ENCODE measurements at regions not wholly inside any gene's neighbourhood (a gene's known extent, or its start where the extent isn't known, plus 50 kb on each side); places are given as distances from the start of the nearest gene placed in this dataset.
A peak's percentile ranks its signal among the peaks of the same experiment; 100 is the strongest.

GRCh38 chr13:40456979-40457553 is 209.4 kb downstream of the FOXO1 start:
- CTCF ChIA-PET = interaction anchor here (0.8 to 1.1 kb wide), 2 partner anchors 28 to 225 kb away, joined by 3 to 4 read pairs; no protein-coding TSS in a partner anchor
- ATAC-seq = no peak
- intact Hi-C loops (cut with micrococcal nuclease) = no loop called here

GRCh38 chr13:40457929-40458719 is 208.3 kb downstream of the FOXO1 start:
- H3K27me3 Mint-ChIP-seq = peaks cover 0 to 3% (median 0%) of the 10 kb centered on the region in 5 donors
- no peak for ATAC-seq
- H3K4me1 Mint-ChIP-seq = peaks cover 3 to 17% (median 5%) of the 10 kb centered on the region in 7 donors
- Histone ChIP-seq H3K9me3 (ENCODE audit: control insufficient read depth in 2 of 3, low read length in 3 of 3) (no peaks in the 10 kb centered on the region), H3K4me3 (ENCODE audit: low read length) (no peak overlapping the region), H3K36me3 (ENCODE audit: control insufficient read depth in 2 of 3, insufficient read depth in 3 of 3, low read length in 3 of 3) (no peaks in the 10 kb centered on the region), H3K27me3 (ENCODE audit: control insufficient read depth in 2 of 2, insufficient read depth in 2 of 2, low read length in 2 of 2) (no peaks in the 10 kb centered on the region), H3K27ac (ENCODE audit: low read depth, low read length) (no peak overlapping the region), H3K4me1 (ENCODE audit: control insufficient read depth in 2 of 2, insufficient read depth in 2 of 2, low read length in 2 of 2) (peaks cover 0 to 3% of the 10 kb centered on the region in 2 donors)
- H3K36me3 Mint-ChIP-seq = peaks cover 0 to 4% (median 0%) of the 10 kb centered on the region in 5 donors
- intact Hi-C loops (cut with micrococcal nuclease) = no loop called here
- ChIA-PET CTCF (interaction anchor here (0.6 kb wide), 1 partner anchor 22 kb away, joined by 3 read pairs; no protein-coding TSS in a partner anchor), POLR2A (interaction anchor here (1.2 to 1.6 kb wide), 2 partner anchors 23 to 207 kb away, joined by 3 to 4 read pairs; no protein-coding TSS in a partner anchor)
- H3K27ac Mint-ChIP-seq = peak overlapping the region in 1 of 9 donors; percentile 41
- DNase-seq = no peak
- no peak overlapping the region for H3K4me3 Mint-ChIP-seq
- H3K9me3 Mint-ChIP-seq = no peaks in the 10 kb centered on the region

More at GRCh38 chr13:40456979-40457553, 209.4 kb downstream of the FOXO1 start:
- peaks cover 5 to 22% (median 10%) of the 10 kb centered on the region in 7 donors for H3K4me1 Mint-ChIP-seq
- POLR2A ChIA-PET = no interaction called here
- Histone ChIP-seq H3K9me3 (ENCODE audit: control insufficient read depth in 2 of 3, low read length in 3 of 3) (no peaks in the 10 kb centered on the region), H3K27me3 (ENCODE audit: control insufficient read depth in 2 of 2, insufficient read depth in 2 of 2, low read length in 2 of 2) (no peaks in the 10 kb centered on the region), H3K36me3 (ENCODE audit: control insufficient read depth in 2 of 3, insufficient read depth in 3 of 3, low read length in 3 of 3) (no peaks in the 10 kb centered on the region), H3K4me3 (ENCODE audit: low read length) (no peak overlapping the region), H3K27ac (ENCODE audit: low read depth, low read length) (no peak overlapping the region), H3K4me1 (ENCODE audit: control insufficient read depth in 2 of 2, insufficient read depth in 2 of 2, low read length in 2 of 2) (peaks cover 0 to 3% of the 10 kb centered on the region in 2 donors)
- H3K9me3 Mint-ChIP-seq = no peaks in the 10 kb centered on the region
- no peak overlapping the region for H3K4me3 Mint-ChIP-seq
- no peak for DNase-seq
- peaks cover 0 to 3% (median 0%) of the 10 kb centered on the region in 5 donors for H3K27me3 Mint-ChIP-seq
- peak overlapping the region in 2 of 9 donors; percentile 11 to 63 for H3K27ac Mint-ChIP-seq
- peaks cover 0 to 4% (median 0%) of the 10 kb centered on the region in 5 donors for H3K36me3 Mint-ChIP-seq

GRCh38 chr13:40458720-40458990 is 207.8 kb downstream of the FOXO1 start:
- no peak overlapping the region for H3K4me3 Mint-ChIP-seq
- peak overlapping the region in 1 of 9 donors; percentile 41 for H3K27ac Mint-ChIP-seq
- H3K27me3 Mint-ChIP-seq = peaks cover 0 to 3% (median 0%) of the 10 kb centered on the region in 5 donors
- H3K36me3 ChIP-seq (ENCODE audit: control insufficient read depth in 2 of 3, insufficient read depth in 3 of 3, low read length in 3 of 3) = no peaks in the 10 kb centered on the region
- CTCF ChIA-PET = no interaction called here
- H3K27me3 ChIP-seq (ENCODE audit: control insufficient read depth in 2 of 2, insufficient read depth in 2 of 2, low read length in 2 of 2) = no peaks in the 10 kb centered on the region
- H3K9me3 Mint-ChIP-seq = no peaks in the 10 kb centered on the region
- no peaks in the 10 kb centered on the region for H3K9me3 ChIP-seq (ENCODE audit: control insufficient read depth in 2 of 3, low read length in 3 of 3)
- DNase-seq = no peak
- POLR2A ChIA-PET = interaction anchor here (1.2 to 1.6 kb wide), 2 partner anchors 22 to 207 kb away, joined by 3 to 4 read pairs; no protein-coding TSS in a partner anchor
- H3K4me1 ChIP-seq (ENCODE audit: control insufficient read depth in 2 of 2, insufficient read depth in 2 of 2, low read length in 2 of 2) = no peaks in the 10 kb centered on the region
- ATAC-seq = no peak
- peaks cover 0 to 17% (median 3%) of the 10 kb centered on the region in 7 donors for H3K4me1 Mint-ChIP-seq
- H3K27ac ChIP-seq (ENCODE audit: low read depth, low read length) = no peak overlapping the region
- no peak overlapping the region for H3K4me3 ChIP-seq (ENCODE audit: low read length)
- H3K36me3 Mint-ChIP-seq = peaks cover 0 to 4% (median 0%) of the 10 kb centered on the region in 5 donors
- intact Hi-C loops (cut with micrococcal nuclease) = no loop called here

- H3K36me3 Mint-ChIP-seq = peaks cover 0 to 4% (median 0%) of the 10 kb centered on the region in 5 donors
- peaks cover 0 to 3% (median 0%) of the 10 kb centered on the region in 5 donors for H3K27me3 Mint-ChIP-seq
- ChIA-PET POLR2A (interaction anchor here (1.6 kb wide), 1 partner anchor 205 kb away, joined by 3 read pairs; no protein-coding TSS in a partner anchor), CTCF (interaction anchor here (0.6 to 0.7 kb wide), 2 partner anchors 192 to 196 kb away, joined by 5 to 6 read pairs; no protein-coding TSS in a partner anchor)
- Histone ChIP-seq H3K4me3 (ENCODE audit: low read length) (no peak overlapping the region), H3K36me3 (ENCODE audit: control insufficient read depth in 2 of 3, insufficient read depth in 3 of 3, low read length in 3 of 3) (no peaks in the 10 kb centered on the region), H3K27ac (ENCODE audit: low read depth, low read length) (no peak overlapping the region), H3K4me1 (ENCODE audit: control insufficient read depth in 2 of 2, insufficient read depth in 2 of 2, low read length in 2 of 2) (no peaks in the 10 kb centered on the region), H3K9me3 (ENCODE audit: control insufficient read depth in 2 of 3, low read length in 3 of 3) (no peaks in the 10 kb centered on the region), H3K27me3 (ENCODE audit: control insufficient read depth in 2 of 2, insufficient read depth in 2 of 2, low read length in 2 of 2) (no peaks in the 10 kb centered on the region)
- DNase-seq = no peak
- no peak for ATAC-seq
- intact Hi-C loops (cut with micrococcal nuclease) = no loop called here
- H3K27ac Mint-ChIP-seq = no peak overlapping the region
- H3K4me1 Mint-ChIP-seq = peaks cover 0 to 17% (median 3%) of the 10 kb centered on the region in 7 donors
- H3K9me3 Mint-ChIP-seq = no peaks in the 10 kb centered on the region
- H3K4me3 Mint-ChIP-seq = no peak overlapping the region
Observed at GRCh38 chr13:40460116-40460515, 206.3 kb downstream of the FOXO1 start.

- no peaks in the 10 kb centered on the region for H3K27me3 ChIP-seq (ENCODE audit: control insufficient read depth in 2 of 2, insufficient read depth in 2 of 2, low read length in 2 of 2)
- no peaks in the 10 kb centered on the region for H3K9me3 ChIP-seq (ENCODE audit: control insufficient read depth in 2 of 3, low read length in 3 of 3)
- no peak overlapping the region for H3K4me3 ChIP-seq (ENCODE audit: low read length)
- Mint-ChIP-seq H3K27ac (peak overlapping the region in 1 of 9 donors; percentile 23), H3K4me1 (peaks cover 0 to 16% (median 5%) of the 10 kb centered on the region in 7 donors), H3K9me3 (peaks cover 0 to 8% (median 0%) of the 10 kb centered on the region in 11 donors), H3K4me3 (no peak overlapping the region), H3K36me3 (peaks cover 0 to 11% (median 6%) of the 10 kb centered on the region in 5 donors), H3K27me3 (no peaks in the 10 kb centered on the region)
- CTCF ChIA-PET = no interaction called here
- no peaks in the 10 kb centered on the region for H3K4me1 ChIP-seq (ENCODE audit: control insufficient read depth in 2 of 2, insufficient read depth in 2 of 2, low read length in 2 of 2)
- POLR2A ChIA-PET = interaction anchor here (1.2 to 1.4 kb wide), 2 partner anchors 10 to 14 kb away, joined by 4 to 5 read pairs; no protein-coding TSS in a partner anchor
- no peaks in the 10 kb centered on the region for H3K36me3 ChIP-seq (ENCODE audit: control insufficient read depth in 2 of 3, insufficient read depth in 3 of 3, low read length in 3 of 3)
- H3K27ac ChIP-seq (ENCODE audit: low read depth, low read length) = no peak overlapping the region
- ATAC-seq (no peak), DNase-seq (no peak)
- intact Hi-C loops (cut with micrococcal nuclease) = no loop called here
Observed at GRCh38 chr13:40464337-40465014, 202.0 kb downstream of the FOXO1 start.

- intact Hi-C loops (cut with micrococcal nuclease) = no loop called here
- Histone ChIP-seq H3K27me3 (ENCODE audit: control insufficient read depth in 2 of 2, insufficient read depth in 2 of 2, low read length in 2 of 2) (no peaks in the 10 kb centered on the region), H3K4me3 (ENCODE audit: low read length) (no peak overlapping the region), H3K9me3 (ENCODE audit: control insufficient read depth in 2 of 3, low read length in 3 of 3) (no peaks in the 10 kb centered on the region), H3K36me3 (ENCODE audit: control insufficient read depth in 2 of 3, insufficient read depth in 3 of 3, low read length in 3 of 3) (no peaks in the 10 kb centered on the region), H3K27ac (ENCODE audit: low read depth, low read length) (no peak overlapping the region), H3K4me1 (ENCODE audit: control insufficient read depth in 2 of 2, insufficient read depth in 2 of 2, low read length in 2 of 2) (no peaks in the 10 kb centered on the region)
- Mint-ChIP-seq H3K4me3 (no peak overlapping the region), H3K27ac (peak overlapping the region in 1 of 9 donors; percentile 5), H3K9me3 (peaks cover 0 to 8% (median 0%) of the 10 kb centered on the region in 11 donors), H3K36me3 (peaks cover 0 to 11% (median 6%) of the 10 kb centered on the region in 5 donors), H3K4me1 (peaks cover 0 to 17% (median 5%) of the 10 kb centered on the region in 7 donors), H3K27me3 (no peaks in the 10 kb centered on the region)
- ChIA-PET CTCF (no interaction called here), POLR2A (interaction anchor here (1.2 kb wide), 1 partner anchor 15 kb away, joined by 4 read pairs; no protein-coding TSS in a partner anchor)
- DNase-seq (no peak), ATAC-seq (no peak)
Observed at GRCh38 chr13:40465015-40465390, 201.4 kb downstream of the FOXO1 start.

All from naive thymus-derived CD4-positive, alpha-beta T cell (primary cell).